B cell (primary cell): ENCODE measurements at regions not wholly inside any gene's neighbourhood (a gene's known extent, or its start where the extent isn't known, plus 50 kb on each side); places are given as distances from the start of the nearest gene placed in this dataset.

ENCODE experiments used
- EZH2 ChIP-seq: IDR thresholded peaks from 2 replicates; pipeline ENCODE4 v1.6.1; 2012; ENCODE audit warnings: borderline replicate concordance, low read depth, mild to moderate bottlenecking, moderate library complexity, low read length; ENCODE audit not compliant: insufficient read depth, poor library complexity, severe bottlenecking
- TF ChIP-seq, protein P1 (sequence below): fragments of 200-600 bp; IDR thresholded peaks from one replicate; pipeline ENCODE4 v1.8.0; 2022; ENCODE audit warnings: antibody characterized with exemption, mild to moderate bottlenecking

DNA sequence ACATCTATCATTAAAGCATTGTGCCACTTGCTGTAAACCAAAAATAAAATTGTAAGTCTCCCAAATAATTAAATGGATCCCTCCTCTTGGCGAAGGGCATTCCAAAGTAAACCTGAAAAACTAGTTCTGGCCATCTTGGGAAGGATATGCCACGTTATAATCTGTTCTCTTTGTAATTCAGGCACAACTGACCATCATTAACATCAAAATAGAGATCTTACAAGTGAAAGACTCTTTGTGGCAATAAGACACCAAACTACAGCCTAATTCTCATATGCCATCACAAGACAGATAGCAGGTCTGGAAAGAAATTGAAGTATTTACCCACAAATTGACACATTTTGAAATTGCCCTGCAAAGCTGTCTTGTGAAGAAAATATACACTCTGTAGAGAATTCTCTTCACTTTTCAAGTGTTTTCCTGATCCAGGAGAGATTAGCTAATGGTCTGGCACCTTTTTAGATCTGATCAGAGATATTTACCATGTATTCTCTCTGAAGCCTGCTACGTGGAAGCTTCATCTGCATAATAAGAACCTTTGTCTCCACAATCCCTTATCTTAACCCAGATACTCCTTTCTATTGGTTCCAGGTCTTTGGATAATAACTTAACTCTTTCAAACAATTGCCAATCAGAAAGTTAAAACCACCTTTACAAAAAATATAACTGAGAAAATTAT lies 630.4 kb upstream of the CCDC179 start:
- TF ChIP-seq, protein P1, sequence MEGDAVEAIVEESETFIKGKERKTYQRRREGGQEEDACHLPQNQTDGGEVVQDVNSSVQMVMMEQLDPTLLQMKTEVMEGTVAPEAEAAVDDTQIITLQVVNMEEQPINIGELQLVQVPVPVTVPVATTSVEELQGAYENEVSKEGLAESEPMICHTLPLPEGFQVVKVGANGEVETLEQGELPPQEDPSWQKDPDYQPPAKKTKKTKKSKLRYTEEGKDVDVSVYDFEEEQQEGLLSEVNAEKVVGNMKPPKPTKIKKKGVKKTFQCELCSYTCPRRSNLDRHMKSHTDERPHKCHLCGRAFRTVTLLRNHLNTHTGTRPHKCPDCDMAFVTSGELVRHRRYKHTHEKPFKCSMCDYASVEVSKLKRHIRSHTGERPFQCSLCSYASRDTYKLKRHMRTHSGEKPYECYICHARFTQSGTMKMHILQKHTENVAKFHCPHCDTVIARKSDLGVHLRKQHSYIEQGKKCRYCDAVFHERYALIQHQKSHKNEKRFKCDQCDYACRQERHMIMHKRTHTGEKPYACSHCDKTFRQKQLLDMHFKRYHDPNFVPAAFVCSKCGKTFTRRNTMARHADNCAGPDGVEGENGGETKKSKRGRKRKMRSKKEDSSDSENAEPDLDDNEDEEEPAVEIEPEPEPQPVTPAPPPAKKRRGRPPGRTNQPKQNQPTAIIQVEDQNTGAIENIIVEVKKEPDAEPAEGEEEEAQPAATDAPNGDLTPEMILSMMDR = no peak
- no peak for TF ChIP-seq EZH2
